Left colon (tissue), 2 donors: ENCODE measurements at regions not wholly inside any gene's neighbourhood (a gene's known extent, or its start where the extent isn't known, plus 50 kb on each side); places are given as distances from the start of the nearest gene placed in this dataset.
A peak's percentile ranks its signal among the peaks of the same experiment; 100 is the strongest.
"Not testable (repeated sequence)": the region's sequence is repeated elsewhere in the genome, so short reads cannot be mapped to it uniquely, and the experiment has no call there.

Source experiments
- ATAC-seq: fragments of 200-7000 bp; cut with Tn5 transposase; one replicate; pipeline ENCODE4 v1.9.1; 2020; ENCODE audit warnings: mild to moderate bottlenecking, moderate library complexity
- DNase-seq, 2 donors: peaks; one replicate each; pipeline ENCODE4 v3.0.0-alpha.2; 2020
- intact Hi-C, 2 donors: fragments of 100-400 bp; cut with DNase I in 1 of 2; cut with micrococcal nuclease in 1 of 2; formaldehyde crosslinking; loops; one replicate each; pipeline versions ENCODE4 v1.11.2 to v1.14.0; 2022; cut with DNase I, micrococcal nuclease
- donor health status: DM: no; HTN: no; CAD: no.
- donor health status: DM: yes; HTN: yes; CAD: no.

GRCh38 chr12:28099245-28099644, 91.0 kb upstream of the CCDC91 start:
- ATAC-seq, intact Hi-C loops, DNase-seq: not testable (repeated sequence)

GRCh38 chr12:28099871-28100270, 90.4 kb upstream of the CCDC91 start:
- intact Hi-C loops, result no loop called here
- ATAC-seq (no peak), DNase-seq (no peak)

GRCh38 chr12:28100717-28101116, 89.5 kb upstream of the CCDC91 start:
- DNase-seq (no peak), ATAC-seq (no peak)
- intact Hi-C loops, result no loop called here

GRCh38 chr12:28104316-28104715, 85.9 kb upstream of the CCDC91 start:
- intact Hi-C loops, result no loop called here
- ATAC-seq (no peak), DNase-seq (no peak)

GRCh38 chr12:28104903-28105864, 85.1 kb upstream of the CCDC91 start:
- ATAC-seq, result no peak
- no peak for DNase-seq
- intact Hi-C loops, result no loop called here

- intact Hi-C loops, result no loop called here
- DNase-seq, result no peak
- ATAC-seq, result no peak
Observed at GRCh38 chr12:28107679-28108078, 82.6 kb upstream of the CCDC91 start.

GRCh38 chr12:28108599-28108998, 81.7 kb upstream of the CCDC91 start:
- no peak for DNase-seq
- no peak for ATAC-seq
- intact Hi-C loops, result no loop called here

GRCh38 chr12:28110329-28110728, 79.9 kb upstream of the CCDC91 start:
- ATAC-seq (peak; percentile 58), DNase-seq (no peak)

GRCh38 chr12:28114488-28114887, 75.8 kb upstream of the CCDC91 start:
- no peak for ATAC-seq
- no peak for DNase-seq
- intact Hi-C loops, result no loop called here

More at GRCh38 chr12:28110329-28110728, 79.9 kb upstream of the CCDC91 start:
- intact Hi-C loops, result no loop called here

GRCh38 chr12:28121433-28121832, 68.8 kb upstream of the CCDC91 start:
- intact Hi-C loops, result no loop called here
- no peak for DNase-seq
- no peak for ATAC-seq

- intact Hi-C loops, result no loop called here
- ATAC-seq, result no peak
- DNase-seq, result no peak
Observed at GRCh38 chr12:28121899-28122655, 68.2 kb upstream of the CCDC91 start.

- no peak for DNase-seq
- intact Hi-C loops, result no loop called here
- ATAC-seq, result no peak
Observed at GRCh38 chr12:28122756-28123155, 67.5 kb upstream of the CCDC91 start.

- ATAC-seq, result no peak
- intact Hi-C loops, result no loop called here
- DNase-seq, result no peak
Observed at GRCh38 chr12:28127455-28127854, 62.8 kb upstream of the CCDC91 start.

- DNase-seq (no peak), ATAC-seq (no peak)
- intact Hi-C loops, result no loop called here
Observed at GRCh38 chr12:28129031-28129430, 61.2 kb upstream of the CCDC91 start.

GRCh38 chr12:28130234-28130624, 60.0 kb upstream of the CCDC91 start:
- intact Hi-C loops, result no loop called here
- DNase-seq (no peak), ATAC-seq (no peak)

- no peak for ATAC-seq
- no peak for DNase-seq
- intact Hi-C loops, result no loop called here
Observed at GRCh38 chr12:28130625-28131598, 59.3 kb upstream of the CCDC91 start.

GRCh38 chr12:28132398-28132797, 57.9 kb upstream of the CCDC91 start:
- intact Hi-C loops, result no loop called here
- ATAC-seq (no peak), DNase-seq (no peak)

GRCh38 chr12:28135801-28136439, 54.3 kb upstream of the CCDC91 start:
- no peak for DNase-seq
- intact Hi-C loops, result no loop called here
- ATAC-seq, result no peak
